ENCODE measurements at regions not wholly inside any gene's neighbourhood (a gene's known extent, or its start where the extent isn't known, plus 50 kb on each side); places are given as distances from the start of the nearest gene placed in this dataset.

DNA sequence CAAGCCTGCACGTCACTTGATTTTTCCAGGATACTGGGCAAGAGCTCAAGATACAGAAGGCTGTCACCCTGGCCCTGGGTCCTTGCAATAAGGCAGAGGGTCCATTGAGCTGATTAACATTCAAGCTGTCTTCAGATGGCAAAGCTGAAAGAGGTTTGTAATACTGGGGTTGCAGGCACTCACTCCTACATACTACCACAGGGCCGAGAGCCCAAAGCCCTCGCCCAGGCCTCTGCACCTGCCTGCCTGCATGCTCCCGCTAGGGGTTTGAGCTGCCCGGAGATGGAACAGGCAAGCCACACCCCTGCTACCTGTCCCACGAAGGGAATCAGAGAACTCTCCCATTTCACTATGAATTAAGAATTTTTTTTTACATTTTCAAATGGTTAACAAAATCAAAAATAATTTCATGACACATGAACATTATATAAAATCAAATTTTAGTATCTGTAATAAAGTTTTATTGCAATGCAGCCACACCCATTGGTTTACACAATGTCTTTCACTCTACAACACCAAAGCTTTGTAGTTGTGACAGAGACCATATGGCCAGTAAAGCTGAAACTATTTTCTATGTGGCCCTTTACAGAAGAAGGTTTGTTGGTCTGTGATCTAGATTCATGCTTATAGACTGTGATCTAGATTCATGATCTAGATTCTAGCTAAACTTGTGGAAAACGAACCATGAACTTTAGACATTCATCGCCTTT lies 530.4 kb upstream of the IGFBP7 start:
- TF ChIP-seq, protein P1, sequence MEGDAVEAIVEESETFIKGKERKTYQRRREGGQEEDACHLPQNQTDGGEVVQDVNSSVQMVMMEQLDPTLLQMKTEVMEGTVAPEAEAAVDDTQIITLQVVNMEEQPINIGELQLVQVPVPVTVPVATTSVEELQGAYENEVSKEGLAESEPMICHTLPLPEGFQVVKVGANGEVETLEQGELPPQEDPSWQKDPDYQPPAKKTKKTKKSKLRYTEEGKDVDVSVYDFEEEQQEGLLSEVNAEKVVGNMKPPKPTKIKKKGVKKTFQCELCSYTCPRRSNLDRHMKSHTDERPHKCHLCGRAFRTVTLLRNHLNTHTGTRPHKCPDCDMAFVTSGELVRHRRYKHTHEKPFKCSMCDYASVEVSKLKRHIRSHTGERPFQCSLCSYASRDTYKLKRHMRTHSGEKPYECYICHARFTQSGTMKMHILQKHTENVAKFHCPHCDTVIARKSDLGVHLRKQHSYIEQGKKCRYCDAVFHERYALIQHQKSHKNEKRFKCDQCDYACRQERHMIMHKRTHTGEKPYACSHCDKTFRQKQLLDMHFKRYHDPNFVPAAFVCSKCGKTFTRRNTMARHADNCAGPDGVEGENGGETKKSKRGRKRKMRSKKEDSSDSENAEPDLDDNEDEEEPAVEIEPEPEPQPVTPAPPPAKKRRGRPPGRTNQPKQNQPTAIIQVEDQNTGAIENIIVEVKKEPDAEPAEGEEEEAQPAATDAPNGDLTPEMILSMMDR (IDR thresholded peaks at IDR 0.05): no peak
- TF ChIP-seq POLR2A (IDR thresholded peaks at IDR 0.05): no peak
- intact Hi-C loops (cut with DNase I): no loop called here
- Histone ChIP-seq H3K36me3 (no peaks in the 10 kb centered on the region), H3K9me3 (no peaks in the 10 kb centered on the region), H3K27ac (no peak overlapping the region), H3K4me3 (no peak overlapping the region), H3K4me1 (no peaks in the 10 kb centered on the region), H3K27me3 (no peaks in the 10 kb centered on the region)
- ATAC-seq (no peak), DNase-seq (no peak)
- 87 to 94% (median 89%) methylated on average over 8 of the region's 8 CpGs for WGBS, 4 donors

- intact Hi-C loops (cut with DNase I): no loop called here
- Histone ChIP-seq H3K4me1 (no peaks in the 10 kb centered on the region), H3K4me3 (no peak overlapping the region), H3K36me3 (no peaks in the 10 kb centered on the region), H3K9me3 (no peaks in the 10 kb centered on the region), H3K27ac (no peak overlapping the region), H3K27me3 (no peaks in the 10 kb centered on the region)
- ATAC-seq (no peak), DNase-seq (no peak)
- TF ChIP-seq, protein P1 (IDR thresholded peaks at IDR 0.05): no peak
- no peak for TF ChIP-seq POLR2A (IDR thresholded peaks at IDR 0.05)
- WGBS, 4 donors: 75 to 82% (median 80%) methylated on average over 8 of the region's 8 CpGs
These were observed 529.6 kb upstream of the IGFBP7 start for GRCh38 chr4:57639561-57640382.

DNA sequence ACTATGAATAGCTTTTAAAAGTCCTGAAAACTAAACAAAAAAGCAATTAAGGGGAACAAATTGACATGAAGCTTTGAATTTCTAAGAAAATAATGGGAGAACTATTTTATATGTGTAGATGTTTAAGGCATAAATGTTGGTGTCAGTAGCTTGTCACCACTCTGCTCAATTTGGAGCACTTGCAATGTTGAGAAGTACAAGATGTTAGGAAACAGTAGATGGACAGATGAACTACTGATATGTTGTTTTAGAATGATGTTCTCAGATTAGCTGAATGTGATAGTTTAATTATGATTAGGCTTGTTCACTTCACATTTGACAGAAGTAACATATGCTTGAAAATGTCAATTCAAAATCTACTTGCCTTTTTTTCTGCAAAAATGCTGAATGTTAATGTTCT lies 525.7 kb upstream of the IGFBP7 start:
- ATAC-seq (no peak), DNase-seq (no peak)
- no peaks in the 10 kb centered on the region for H3K36me3 ChIP-seq
- TF ChIP-seq POLR2A (IDR thresholded peaks at IDR 0.05): no peak
- TF ChIP-seq, protein P1 (IDR thresholded peaks at IDR 0.05): no peak
- no peaks in the 10 kb centered on the region for H3K4me1 ChIP-seq
- H3K9me3 ChIP-seq: no peaks in the 10 kb centered on the region
- H3K27ac ChIP-seq: no peak overlapping the region
- H3K27me3 ChIP-seq: no peaks in the 10 kb centered on the region
- no peak overlapping the region for H3K4me3 ChIP-seq
- intact Hi-C loops (cut with DNase I): no loop called here

- no peaks in the 10 kb centered on the region for H3K27me3 ChIP-seq
- DNase-seq: no peak
- no peak for TF ChIP-seq POLR2A (IDR thresholded peaks at IDR 0.05)
- TF ChIP-seq, protein P1 (IDR thresholded peaks at IDR 0.05): no peak
- H3K9me3 ChIP-seq: no peaks in the 10 kb centered on the region
- no peak for ATAC-seq
- intact Hi-C loops (cut with DNase I): no loop called here
- H3K4me1 ChIP-seq: no peaks in the 10 kb centered on the region
- H3K36me3 ChIP-seq: no peaks in the 10 kb centered on the region
- 70 to 81% (median 74%) methylated on average over 3 of the region's 3 CpGs for WGBS, 4 donors
- no peak overlapping the region for H3K4me3 ChIP-seq
- H3K27ac ChIP-seq: no peak overlapping the region
These were observed 523.2 kb upstream of the IGFBP7 start for GRCh38 chr4:57633212-57633859.

Measured in heart left ventricle (tissue), 16 donors.